Cardiac muscle cell (in vitro differentiated cells and primary cell): ENCODE measurements at regions not wholly inside any gene's neighbourhood (a gene's known extent, or its start where the extent isn't known, plus 50 kb on each side); places are given as distances from the start of the nearest gene placed in this dataset.
"Not testable (repeated sequence)": the region's sequence is repeated elsewhere in the genome, so short reads cannot be mapped to it uniquely, and the experiment has no call there.

ENCODE experiments used
- DNase-seq, 2 donors: peaks; one replicate each; pipeline versions ENCODE4 v3.0.0 to v3.0.0-alpha.2; 2010 to 2017; ENCODE audit warnings: low read depth in 1 of 2, low spot score in 1 of 2
- H3K27ac ChIP-seq: fragments of 200-600 bp; sonication (generic); 2 replicates; pipeline ENCODE4 v1.5.1; 2016
- H3K27me3 ChIP-seq: fragments of 200-600 bp; sonication (generic); 2 replicates; pipeline ENCODE4 v1.6.0; 2016; ENCODE audit warnings: control low read depth
- H3K36me3 ChIP-seq: fragments of 200-600 bp; sonication (generic); 2 replicates; pipeline ENCODE4 v1.5.1; 2016; ENCODE audit warnings: control low read depth
- H3K4me1 ChIP-seq: fragments of 200-600 bp; sonication (generic); 2 replicates; pipeline ENCODE4 v1.8.1; 2017; ENCODE audit warnings: low read depth, mild to moderate bottlenecking, mixed run types
- H3K4me3 ChIP-seq: fragments of 200-600 bp; sonication (generic); 2 replicates; pipeline ENCODE4 v1.5.1; 2016; ENCODE audit warnings: mild to moderate bottlenecking
- H3K9me3 ChIP-seq: fragments of 200-600 bp; sonication (generic); 2 replicates; pipeline ENCODE4 v1.5.1; 2017; ENCODE audit warnings: low read depth, mild to moderate bottlenecking, control low read depth
- CTCF ChIP-seq: IDR thresholded peaks from 2 replicates; pipeline ENCODE4 v1.5.1; 2012; ENCODE audit warnings: low read depth, mild to moderate bottlenecking, low read length

GRCh38 chr20:2220298-2220697 is 75.5 kb upstream of the TGM3 start:
- no peaks in the 10 kb centered on the region for H3K36me3 ChIP-seq
- no peak for TF ChIP-seq CTCF
- DNase-seq = no peak
- no peaks in the 10 kb centered on the region for H3K9me3 ChIP-seq
- H3K27ac ChIP-seq = no peak overlapping the region
- no peak overlapping the region for H3K4me3 ChIP-seq
- H3K4me1 ChIP-seq = no peaks in the 10 kb centered on the region
- H3K27me3 ChIP-seq = no peaks in the 10 kb centered on the region

DNA sequence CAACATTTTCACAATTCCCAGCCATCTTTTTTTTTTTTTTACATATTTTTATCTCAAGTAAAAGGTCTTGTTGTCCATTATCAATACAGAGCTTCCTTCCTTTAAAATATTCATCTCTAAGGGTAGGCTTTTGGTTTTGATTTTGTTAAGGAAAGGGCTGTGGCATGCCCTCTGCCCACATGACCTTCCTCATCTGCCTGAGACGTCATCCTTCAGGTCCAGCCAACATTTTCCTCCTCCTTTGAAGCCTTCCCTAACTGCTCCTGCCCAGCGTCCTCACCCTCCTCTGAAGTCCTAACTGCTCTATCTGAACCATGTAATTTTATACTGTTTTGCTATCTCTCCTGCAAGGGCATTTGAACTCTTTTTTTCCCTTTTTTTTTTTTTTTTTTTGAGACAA is 73.9 kb upstream of the TGM3 start:
- TF ChIP-seq CTCF = no peak
- H3K27ac ChIP-seq = no peak overlapping the region

GRCh38 chr20:2223558-2224367 is 72.0 kb upstream of the TGM3 start:
- DNase-seq = no peak

More for the DNA sequence above, 73.9 kb upstream of the TGM3 start:
- no peak overlapping the region for H3K4me3 ChIP-seq
- H3K36me3 ChIP-seq = no peaks in the 10 kb centered on the region
- H3K27me3 ChIP-seq = no peaks in the 10 kb centered on the region
- H3K4me1 ChIP-seq = no peaks in the 10 kb centered on the region
- DNase-seq = no peak
- H3K9me3 ChIP-seq = no peaks in the 10 kb centered on the region

GRCh38 chr20:2224368-2224639 is 71.5 kb upstream of the TGM3 start:
- H3K27me3 ChIP-seq = no peaks in the 10 kb centered on the region
- no peaks in the 10 kb centered on the region for H3K4me1 ChIP-seq
- no peak overlapping the region for H3K27ac ChIP-seq
- DNase-seq = no peak
- no peak for TF ChIP-seq CTCF
- H3K36me3 ChIP-seq = no peaks in the 10 kb centered on the region
- no peaks in the 10 kb centered on the region for H3K9me3 ChIP-seq
- no peak overlapping the region for H3K4me3 ChIP-seq

More at GRCh38 chr20:2223558-2224367, 72.0 kb upstream of the TGM3 start:
- Histone ChIP-seq H3K4me1 (no peaks in the 10 kb centered on the region), H3K27ac (no peak overlapping the region), H3K36me3 (no peaks in the 10 kb centered on the region), H3K9me3 (no peaks in the 10 kb centered on the region), H3K27me3 (no peaks in the 10 kb centered on the region), H3K4me3 (no peak overlapping the region)
- TF ChIP-seq CTCF = no peak

GRCh38 chr20:2227285-2227684 is 68.5 kb upstream of the TGM3 start:
- not testable (repeated sequence) for H3K4me1 ChIP-seq, H3K27ac ChIP-seq, H3K4me3 ChIP-seq, DNase-seq, H3K36me3 ChIP-seq, H3K27me3 ChIP-seq, H3K9me3 ChIP-seq

DNA sequence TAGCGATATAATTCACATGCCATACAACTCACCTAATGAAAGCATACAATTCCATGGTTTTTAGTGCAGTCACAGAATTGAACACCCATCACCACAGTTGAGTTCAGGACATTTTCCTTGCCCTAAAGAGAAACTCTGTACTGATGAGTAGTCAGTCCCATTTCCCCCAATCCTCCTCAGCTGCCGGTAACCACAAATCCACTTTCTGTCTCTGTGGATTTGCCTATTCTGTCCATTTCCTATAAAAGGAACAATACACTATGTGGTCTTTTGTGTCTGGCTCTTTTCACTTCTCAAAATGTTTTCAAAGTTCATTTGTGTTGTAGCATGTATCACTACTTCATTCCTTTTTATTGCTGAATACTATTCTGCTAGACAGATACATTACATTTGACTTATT is 67.9 kb upstream of the TGM3 start:
- Histone ChIP-seq H3K27me3 (no peaks in the 10 kb centered on the region), H3K9me3 (no peaks in the 10 kb centered on the region), H3K36me3 (no peaks in the 10 kb centered on the region), H3K4me3 (no peak overlapping the region), H3K27ac (no peak overlapping the region), H3K4me1 (no peaks in the 10 kb centered on the region)
- DNase-seq = no peak
- no peak for TF ChIP-seq CTCF
